Hepatocyte (in vitro differentiated cells): ENCODE measurements at regions not wholly inside any gene's neighbourhood (a gene's known extent, or its start where the extent isn't known, plus 50 kb on each side); places are given as distances from the start of the nearest gene placed in this dataset.
"Not testable (repeated sequence)": the region's sequence is repeated elsewhere in the genome, so short reads cannot be mapped to it uniquely, and the experiment has no call there.

Experiments used
- DNase-seq: peaks from one replicate; pipeline ENCODE4 v3.0.0-alpha.2; 2016; ENCODE audit warnings: low spot score
- H2AFZ ChIP-seq: fragments of 200-600 bp; sonication (generic); 2 replicates; pipeline ENCODE4 v1.6.0; 2016; ENCODE audit warnings: antibody characterized with exemption, mild to moderate bottlenecking
- H3K27ac ChIP-seq: fragments of 200-600 bp; sonication (generic); 2 replicates; pipeline ENCODE4 v1.5.1; 2016; ENCODE audit warnings: mild to moderate bottlenecking
- H3K27me3 ChIP-seq: fragments of 200-600 bp; sonication (generic); 2 replicates; pipeline ENCODE4 v1.6.1; 2016
- H3K36me3 ChIP-seq: fragments of 200-600 bp; sonication (generic); replicated peaks from 2 replicates; pipeline ENCODE4 v1.5.1; 2016; ENCODE audit warnings: low read depth; ENCODE audit not compliant: insufficient read depth
- H3K4me1 ChIP-seq: fragments of 200-600 bp; sonication (generic); 2 replicates; pipeline ENCODE4 v1.5.1; 2016; ENCODE audit warnings: mild to moderate bottlenecking, moderate library complexity; ENCODE audit not compliant: insufficient read depth
- H3K4me2 ChIP-seq: fragments of 200-600 bp; sonication (generic); 2 replicates; pipeline ENCODE4 v1.6.0; 2016
- H3K4me3 ChIP-seq: fragments of 200-600 bp; sonication (generic); 2 replicates; pipeline ENCODE4 v1.5.1; 2016; ENCODE audit warnings: mild to moderate bottlenecking
- H3K79me2 ChIP-seq: fragments of 200-600 bp; sonication (generic); 2 replicates; pipeline ENCODE4 v1.6.0; 2017; ENCODE audit warnings: mild to moderate bottlenecking
- H3K9me2 ChIP-seq: fragments of 200-600 bp; sonication (generic); replicated peaks from 2 replicates; pipeline ENCODE4 v1.6.0; 2017; ENCODE audit warnings: mild to moderate bottlenecking; ENCODE audit not compliant: insufficient read depth
- H3K9me3 ChIP-seq: fragments of 200-600 bp; sonication (generic); 2 replicates; pipeline ENCODE4 v1.5.1; 2016; ENCODE audit warnings: low read depth, mild to moderate bottlenecking
- H4K20me1 ChIP-seq: fragments of 200-600 bp; sonication (generic); 2 replicates; pipeline ENCODE4 v1.6.0; 2016; ENCODE audit warnings: mild to moderate bottlenecking; ENCODE audit not compliant: insufficient read depth, poor library complexity, severe bottlenecking
- EZH2 ChIP-seq: fragments of 200-600 bp; sonication (generic); IDR thresholded peaks from 2 replicates; pipeline ENCODE4 v1.6.1; 2016; ENCODE audit warnings: antibody characterized with exemption, mild to moderate bottlenecking, borderline replicate concordance
- EZH2phosphoT487 ChIP-seq: fragments of 200-600 bp; sonication (generic); IDR thresholded peaks from one replicate; pipeline ENCODE4 v1.6.1; 2018; ENCODE audit warnings: antibody characterized with exemption, mild to moderate bottlenecking, low read depth, moderate library complexity; ENCODE audit not compliant: unreplicated experiment, severe bottlenecking
- WGBS: methylation state at CpG from one replicate; pipeline ENCODE4 v1.1.6; 2016; ENCODE audit warnings: low lambda C conversion rate; ENCODE audit errors: missing lambda C conversion rate; 5-methylcytosine and 5-hydroxymethylcytosine counted together
- TF ChIP-seq, protein P1 (sequence below): fragments of 200-600 bp; sonication (generic); IDR thresholded peaks from 2 replicates; pipeline ENCODE4 v1.5.1; 2016; ENCODE audit warnings: antibody characterized with exemption, mild to moderate bottlenecking; ENCODE audit not compliant: poor library complexity

DNA sequence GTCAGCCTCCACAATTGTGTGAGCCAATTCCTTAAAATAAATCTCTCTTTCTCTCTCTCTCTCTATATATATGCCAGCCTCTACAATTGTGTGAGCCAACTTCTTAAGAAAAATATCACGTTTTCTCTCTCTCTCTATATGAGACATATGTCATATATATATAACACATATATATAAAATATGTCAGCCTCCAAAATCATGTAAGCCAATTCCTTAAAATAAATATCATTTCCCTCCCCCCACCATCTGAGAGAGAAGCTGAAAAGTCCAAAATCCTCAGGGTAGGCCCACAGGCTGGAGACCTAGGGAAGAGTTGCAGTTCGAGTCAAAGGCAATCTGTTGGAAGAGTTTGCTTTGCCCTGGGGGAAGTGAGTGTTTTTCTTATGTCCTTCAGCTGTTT is 158.1 kb upstream of the RPS23 start:
- Histone ChIP-seq H3K27me3 (no peaks in the 10 kb centered on the region), H4K20me1 (no peaks in the 10 kb centered on the region), H3K36me3 (no peaks in the 10 kb centered on the region), H3K4me3 (no peak overlapping the region), H3K9me2 (no peaks in the 10 kb centered on the region), H3K4me2 (no peak overlapping the region), H3K4me1 (no peaks in the 10 kb centered on the region), H3K27ac (no peak overlapping the region), H3K79me2 (no peaks in the 10 kb centered on the region), H2AFZ (no peak overlapping the region), H3K9me3 (no peaks in the 10 kb centered on the region)
- WGBS: 87% methylated on average over 2 of the region's 2 CpGs
- TF ChIP-seq, protein P1, sequence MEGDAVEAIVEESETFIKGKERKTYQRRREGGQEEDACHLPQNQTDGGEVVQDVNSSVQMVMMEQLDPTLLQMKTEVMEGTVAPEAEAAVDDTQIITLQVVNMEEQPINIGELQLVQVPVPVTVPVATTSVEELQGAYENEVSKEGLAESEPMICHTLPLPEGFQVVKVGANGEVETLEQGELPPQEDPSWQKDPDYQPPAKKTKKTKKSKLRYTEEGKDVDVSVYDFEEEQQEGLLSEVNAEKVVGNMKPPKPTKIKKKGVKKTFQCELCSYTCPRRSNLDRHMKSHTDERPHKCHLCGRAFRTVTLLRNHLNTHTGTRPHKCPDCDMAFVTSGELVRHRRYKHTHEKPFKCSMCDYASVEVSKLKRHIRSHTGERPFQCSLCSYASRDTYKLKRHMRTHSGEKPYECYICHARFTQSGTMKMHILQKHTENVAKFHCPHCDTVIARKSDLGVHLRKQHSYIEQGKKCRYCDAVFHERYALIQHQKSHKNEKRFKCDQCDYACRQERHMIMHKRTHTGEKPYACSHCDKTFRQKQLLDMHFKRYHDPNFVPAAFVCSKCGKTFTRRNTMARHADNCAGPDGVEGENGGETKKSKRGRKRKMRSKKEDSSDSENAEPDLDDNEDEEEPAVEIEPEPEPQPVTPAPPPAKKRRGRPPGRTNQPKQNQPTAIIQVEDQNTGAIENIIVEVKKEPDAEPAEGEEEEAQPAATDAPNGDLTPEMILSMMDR: no peak
- TF ChIP-seq EZH2phosphoT487: no peak
- no peak for TF ChIP-seq EZH2
- no peak for DNase-seq

DNA sequence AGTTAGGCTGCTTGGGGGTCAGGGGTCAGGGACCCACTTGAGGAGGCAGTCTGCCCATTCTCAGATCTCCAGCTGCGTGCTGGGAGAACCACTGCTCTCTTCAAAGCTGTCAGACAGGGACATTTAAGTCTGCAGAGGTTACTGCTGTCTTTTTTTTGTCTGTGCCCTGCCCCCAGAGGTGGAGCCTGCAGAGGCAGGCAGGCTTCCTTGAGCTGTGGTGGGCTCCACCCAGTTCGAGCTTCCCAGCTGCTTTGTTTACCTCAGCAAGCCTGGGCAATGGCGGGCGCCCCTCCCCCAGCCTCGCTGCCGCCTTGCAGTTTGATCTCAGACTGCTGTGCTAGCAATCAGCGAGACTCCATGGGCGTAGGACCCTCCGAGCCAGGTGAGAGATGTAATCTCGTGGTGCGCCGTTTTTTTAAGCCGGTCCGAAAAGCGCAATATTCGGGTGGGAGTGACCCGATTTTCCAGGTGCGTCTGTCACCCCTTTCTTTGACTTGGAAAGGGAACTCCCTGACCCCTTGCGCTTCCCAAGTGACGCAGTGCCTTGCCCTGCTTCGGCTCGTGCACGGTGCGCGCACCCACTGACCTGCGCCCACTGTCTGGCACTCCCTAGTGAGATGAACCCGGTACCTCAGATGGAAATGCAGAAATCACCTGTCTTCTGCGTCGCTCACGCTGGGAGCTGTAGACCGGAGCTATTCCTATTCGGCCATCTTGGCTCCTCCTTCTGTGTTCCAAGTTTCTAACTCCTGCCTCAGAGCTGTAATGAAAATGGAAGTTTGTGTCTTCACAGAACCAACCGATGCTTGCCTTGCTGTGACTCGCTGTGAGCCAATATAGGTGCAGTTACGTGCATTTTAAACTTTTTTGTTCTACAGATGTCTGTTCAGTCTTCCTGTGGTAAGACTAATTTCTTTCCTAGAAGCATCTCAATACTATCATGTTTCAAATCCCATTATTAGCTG is 156.8 kb upstream of the RPS23 start:
- H3K4me2 ChIP-seq, H3K4me1 ChIP-seq, H3K36me3 ChIP-seq, DNase-seq, H3K27ac ChIP-seq, H2AFZ ChIP-seq, H4K20me1 ChIP-seq, H3K79me2 ChIP-seq, H3K4me3 ChIP-seq, H3K9me3 ChIP-seq, H3K27me3 ChIP-seq, H3K9me2 ChIP-seq: not testable (repeated sequence)
- 92% methylated on average over 33 of the region's 35 CpGs for WGBS

DNA sequence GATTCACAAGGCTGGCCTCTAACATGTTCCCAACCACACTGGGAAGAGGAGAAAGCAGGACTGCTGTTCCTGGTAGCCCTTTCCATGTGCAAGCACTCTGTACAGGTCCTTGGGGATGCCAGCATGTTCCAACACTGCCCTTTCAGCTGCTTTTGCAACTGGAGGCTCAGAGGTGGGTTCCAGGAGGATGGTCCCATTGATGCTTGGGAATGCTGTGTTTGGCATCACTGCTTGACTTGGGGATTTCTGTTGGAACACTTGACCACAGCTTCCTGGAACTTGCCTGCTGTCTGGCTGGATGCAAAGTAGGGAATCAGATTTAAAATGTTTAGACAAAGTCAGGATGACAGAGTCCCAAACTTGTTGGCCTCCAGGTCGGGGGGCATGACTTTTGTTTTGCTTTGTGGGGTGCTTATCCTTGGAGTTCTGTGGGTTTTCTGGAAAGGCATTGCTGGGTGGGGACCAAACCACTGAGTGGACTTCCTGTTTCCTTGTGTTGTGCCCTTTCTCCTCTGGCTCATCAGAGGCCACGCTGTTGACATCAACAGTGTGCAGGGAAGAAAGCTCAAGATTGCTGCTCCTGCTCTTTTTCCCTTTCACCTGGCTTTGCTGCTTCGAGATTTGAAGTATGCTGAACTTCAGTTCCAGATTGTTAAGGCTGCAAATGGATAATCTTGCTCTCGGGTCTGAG is 148.5 kb upstream of the RPS23 start:
- Histone ChIP-seq H3K79me2 (no peaks in the 10 kb centered on the region), H3K9me2 (no peaks in the 10 kb centered on the region), H3K4me3 (no peak overlapping the region), H4K20me1 (no peaks in the 10 kb centered on the region), H2AFZ (no peak overlapping the region), H3K4me2 (no peak overlapping the region), H3K27me3 (no peaks in the 10 kb centered on the region), H3K27ac (no peak overlapping the region), H3K4me1 (no peaks in the 10 kb centered on the region), H3K36me3 (no peaks in the 10 kb centered on the region), H3K9me3 (no peaks in the 10 kb centered on the region)
- TF ChIP-seq, protein P1: no peak
- TF ChIP-seq EZH2: no peak
- no peak for TF ChIP-seq EZH2phosphoT487
- no peak for DNase-seq
- WGBS: 79% methylated on average over 4 of the region's 4 CpGs

DNA sequence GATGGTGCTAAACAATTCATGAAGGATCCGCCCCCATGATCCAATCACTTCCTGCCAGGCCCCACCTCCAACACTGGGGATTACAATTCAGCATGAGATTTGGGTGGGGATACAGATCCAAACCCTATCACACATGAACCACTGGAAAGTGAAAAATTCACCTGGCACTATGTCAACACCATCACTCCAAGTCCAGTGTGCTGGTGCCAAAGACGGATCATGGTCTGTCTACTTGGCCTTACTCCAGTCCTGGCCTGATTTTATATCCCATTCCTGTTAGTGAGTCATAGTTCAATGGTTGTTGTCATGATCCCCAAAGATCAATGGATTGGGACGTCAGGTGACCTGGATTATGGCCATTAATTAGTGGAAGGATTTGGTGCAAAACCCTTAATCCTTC is 147.4 kb upstream of the RPS23 start:
- Histone ChIP-seq H4K20me1 (no peaks in the 10 kb centered on the region), H3K9me2 (no peaks in the 10 kb centered on the region), H3K27me3 (no peaks in the 10 kb centered on the region), H3K4me1 (no peaks in the 10 kb centered on the region), H3K4me3 (no peak overlapping the region), H3K27ac (no peak overlapping the region), H3K36me3 (no peaks in the 10 kb centered on the region), H3K4me2 (no peak overlapping the region), H2AFZ (no peak overlapping the region), H3K79me2 (no peaks in the 10 kb centered on the region), H3K9me3 (no peaks in the 10 kb centered on the region)
- WGBS: 69% methylated on average over 3 of the region's 3 CpGs
- no peak for DNase-seq
- TF ChIP-seq EZH2 (no peak), EZH2phosphoT487 (no peak)
- TF ChIP-seq, protein P1: no peak
